ENCODE measurements at regions not wholly inside any gene's neighbourhood (a gene's known extent, or its start where the extent isn't known, plus 50 kb on each side); places are given as distances from the start of the nearest gene placed in this dataset.

DNA sequence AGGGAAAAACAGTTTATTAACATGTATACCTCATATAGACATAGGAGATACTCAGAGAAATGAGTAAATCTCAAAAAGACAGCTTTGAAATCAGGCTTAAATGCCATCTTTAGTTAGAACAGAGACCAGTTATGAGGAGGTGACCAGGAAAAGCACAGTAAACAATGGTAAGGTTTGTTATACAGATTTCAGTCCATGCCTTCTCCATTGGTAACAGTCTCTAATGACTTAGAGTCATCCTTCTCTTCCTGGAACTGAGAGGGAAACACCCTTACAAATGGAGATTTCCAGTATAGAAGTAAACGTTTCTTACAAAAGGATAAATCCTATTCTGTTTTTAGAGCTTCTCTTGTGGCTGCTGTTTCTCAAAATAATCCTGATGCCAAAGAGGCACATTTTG is 476.3 kb upstream of the NAALADL2 start:
- DNase-seq = no peak
- in situ Hi-C loops (cut with HindIII; ENCODE audit: low pct_ligation_motif_present, low pct_unique_long_range_greater_than_20kb, low sequenced_read_pairs) = no loop called here

DNA sequence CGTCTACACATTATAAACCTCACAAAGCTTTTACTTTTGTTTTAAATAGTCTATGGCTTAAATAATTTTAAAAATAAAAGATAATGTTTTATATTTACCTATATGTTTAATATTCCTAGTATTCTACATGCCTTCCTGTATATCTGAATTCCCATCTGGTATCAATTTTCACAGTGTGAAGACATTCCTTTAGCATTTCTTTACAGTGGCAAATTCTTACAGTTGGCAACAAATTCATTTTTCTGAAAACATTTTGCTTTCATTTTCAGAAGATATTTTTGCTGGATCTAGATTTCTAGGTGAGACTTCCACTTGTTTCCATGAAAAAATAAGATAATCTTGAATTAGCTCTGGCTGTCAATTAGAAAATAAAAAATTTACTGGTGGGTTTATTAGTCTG is 471.4 kb upstream of the NAALADL2 start:
- DNase-seq = no peak
- in situ Hi-C loops (cut with HindIII; ENCODE audit: low pct_ligation_motif_present, low pct_unique_long_range_greater_than_20kb, low sequenced_read_pairs) = no loop called here

DNA sequence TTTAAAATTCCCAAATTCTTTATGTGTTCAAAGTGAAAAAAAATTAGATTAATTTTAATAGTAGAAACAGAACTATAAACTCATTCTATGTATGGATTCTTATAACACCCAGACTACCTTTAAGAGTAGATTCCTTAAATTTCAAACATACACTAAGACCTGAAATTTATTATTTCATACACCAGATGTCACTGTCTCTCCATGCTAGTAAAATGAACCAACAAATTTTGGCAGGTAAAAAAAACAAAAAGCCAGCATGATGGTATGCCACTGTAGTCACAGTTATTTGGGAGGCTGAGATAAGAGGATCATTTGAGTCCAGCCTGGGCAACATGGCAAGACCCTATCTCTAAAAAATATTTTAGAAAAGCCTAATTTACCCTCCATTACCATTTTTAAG is 461.3 kb upstream of the NAALADL2 start:
- in situ Hi-C loops (cut with HindIII; ENCODE audit: low pct_ligation_motif_present, low pct_unique_long_range_greater_than_20kb, low sequenced_read_pairs) = no loop called here
- peak; percentile 24 for DNase-seq

DNA sequence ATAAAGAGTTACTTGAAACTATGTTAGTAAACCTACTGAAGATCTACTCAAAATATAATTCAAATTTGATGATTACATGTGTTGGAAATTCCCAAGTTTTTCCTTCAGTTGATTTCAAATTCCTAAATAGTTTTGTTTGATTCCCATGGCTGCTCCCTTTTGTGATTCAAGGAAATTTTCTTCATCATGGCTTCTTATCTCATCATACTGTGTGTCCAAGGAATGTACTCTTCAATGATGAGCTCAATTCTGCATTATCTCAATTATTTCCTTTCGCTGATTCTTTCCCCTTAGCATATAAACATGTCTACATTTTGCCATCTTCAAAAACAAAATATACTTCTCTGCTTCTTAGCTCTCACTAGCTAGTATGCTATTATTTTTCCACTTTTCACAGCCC is 460.4 kb upstream of the NAALADL2 start:
- in situ Hi-C loops (cut with HindIII; ENCODE audit: low pct_ligation_motif_present, low pct_unique_long_range_greater_than_20kb, low sequenced_read_pairs) = no loop called here

DNA sequence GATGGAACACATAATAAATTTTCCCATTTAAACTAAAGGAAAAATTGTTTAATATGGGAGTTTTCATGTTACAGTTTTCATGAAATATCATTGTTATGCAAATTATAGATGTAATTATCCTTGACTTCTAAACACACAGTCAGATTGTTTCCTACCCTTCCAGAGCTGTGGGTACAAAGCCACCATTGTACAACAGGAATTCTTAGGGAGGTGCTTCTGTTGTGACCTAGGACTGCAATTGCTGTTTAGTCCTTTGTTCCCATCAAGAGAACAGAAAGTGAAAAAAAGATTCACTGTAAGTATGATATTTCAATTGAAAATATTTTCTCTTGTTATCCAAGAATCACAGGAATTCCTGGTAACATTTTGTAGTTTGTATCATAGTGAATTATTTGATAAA is 455.3 kb upstream of the NAALADL2 start:
- no peak for DNase-seq
- in situ Hi-C loops (cut with HindIII; ENCODE audit: low pct_ligation_motif_present, low pct_unique_long_range_greater_than_20kb, low sequenced_read_pairs) = no loop called here

More for the DNA sequence above, 460.4 kb upstream of the NAALADL2 start:
- no peak for DNase-seq

DNA sequence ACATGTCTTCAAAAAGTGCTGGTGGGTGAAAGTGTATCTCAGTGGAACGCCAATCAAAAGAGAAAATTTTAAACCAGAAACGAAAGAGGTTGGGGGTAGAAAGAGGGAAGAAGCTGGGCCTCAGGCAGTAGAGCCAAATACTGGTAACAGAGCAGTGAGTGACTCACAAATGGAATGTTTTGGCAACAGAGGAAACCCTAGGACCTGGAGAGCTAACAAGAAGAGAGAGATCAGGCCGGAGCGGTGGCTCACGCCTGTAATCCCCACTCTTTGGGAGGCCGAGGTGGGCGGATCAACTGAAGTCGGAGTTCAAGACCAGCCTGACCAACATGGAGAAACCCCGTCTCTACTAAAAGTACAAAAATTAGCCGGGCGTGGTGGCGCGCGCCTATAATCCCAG is 450.8 kb upstream of the NAALADL2 start:
- DNase-seq = no peak
- in situ Hi-C loops (cut with HindIII; ENCODE audit: low pct_ligation_motif_present, low pct_unique_long_range_greater_than_20kb, low sequenced_read_pairs) = no loop called here

DNA sequence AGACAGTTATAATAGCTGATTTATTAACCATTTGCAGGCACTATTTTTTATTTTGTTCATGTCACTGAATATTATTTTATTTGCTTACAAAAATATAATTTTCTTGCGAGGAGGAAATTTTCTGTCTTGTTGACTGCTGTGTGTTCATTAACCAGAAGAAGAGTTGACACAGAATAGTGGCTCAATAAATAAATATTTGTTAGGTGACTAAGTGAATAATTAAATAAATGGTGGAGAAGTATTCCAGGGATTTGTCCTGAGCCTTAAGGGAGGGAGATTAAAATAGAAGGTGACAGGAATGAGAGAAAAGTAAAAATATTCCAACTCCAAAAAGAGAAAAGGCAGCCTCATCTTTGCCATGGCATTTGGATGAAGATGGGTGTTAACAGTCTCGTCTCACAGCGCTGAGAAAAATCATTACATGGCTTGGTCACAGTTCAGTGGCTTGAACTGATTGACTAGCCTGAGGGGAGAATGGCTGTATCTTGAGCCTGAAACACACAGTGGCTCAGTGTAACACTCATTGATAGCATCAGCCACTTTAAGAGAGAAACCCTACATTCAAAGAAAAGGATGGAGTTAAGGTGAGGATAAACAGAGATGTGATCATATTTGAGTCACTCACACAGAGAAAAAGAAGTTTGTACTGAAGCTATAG is 449.9 kb upstream of the NAALADL2 start:
- in situ Hi-C loops (cut with HindIII; ENCODE audit: low pct_ligation_motif_present, low pct_unique_long_range_greater_than_20kb, low sequenced_read_pairs) = no loop called here

DNA sequence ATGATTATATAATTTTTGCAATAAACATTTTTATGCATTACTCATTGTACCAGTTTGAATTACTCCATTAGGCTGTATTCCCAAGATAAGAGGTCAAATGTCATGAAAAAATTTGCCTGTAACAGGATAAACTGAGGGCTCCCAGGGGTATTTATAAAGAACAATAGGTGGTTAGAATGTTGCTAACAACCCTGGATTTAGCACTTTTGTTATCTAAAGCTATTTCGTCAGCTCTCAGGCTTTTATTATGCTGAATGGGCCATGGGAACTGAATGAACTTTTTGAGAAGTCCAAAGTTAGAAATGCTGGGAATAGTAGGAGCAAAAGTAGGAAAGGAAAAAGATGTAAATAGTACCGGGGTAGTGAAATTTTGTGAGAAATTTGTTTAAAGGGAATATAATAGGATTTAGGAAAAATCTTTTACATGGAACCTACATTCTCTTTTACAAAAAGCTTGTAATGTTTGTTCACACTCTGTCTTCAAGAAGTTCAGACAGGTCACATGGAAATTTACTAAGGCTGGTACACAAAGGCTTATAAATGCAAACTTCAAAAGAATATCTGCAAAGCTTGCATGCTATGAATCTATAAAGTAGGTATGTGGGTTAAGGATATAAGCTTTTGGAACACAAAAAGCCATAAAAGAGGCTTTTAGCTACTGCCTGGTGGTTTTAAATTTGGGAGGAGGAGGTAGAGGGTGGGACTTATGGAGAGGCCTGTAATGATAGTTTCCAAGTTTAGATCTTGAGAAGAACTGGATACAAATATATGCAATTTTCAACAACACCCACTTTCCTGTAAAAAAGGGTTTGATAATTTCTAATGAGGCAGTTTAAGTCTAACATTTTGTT is 445.8 kb upstream of the NAALADL2 start:
- DNase-seq = no peak
- in situ Hi-C loops (cut with HindIII; ENCODE audit: low pct_ligation_motif_present, low pct_unique_long_range_greater_than_20kb, low sequenced_read_pairs) = no loop called here

More for the DNA sequence above, 449.9 kb upstream of the NAALADL2 start:
- DNase-seq = no peak

DNA sequence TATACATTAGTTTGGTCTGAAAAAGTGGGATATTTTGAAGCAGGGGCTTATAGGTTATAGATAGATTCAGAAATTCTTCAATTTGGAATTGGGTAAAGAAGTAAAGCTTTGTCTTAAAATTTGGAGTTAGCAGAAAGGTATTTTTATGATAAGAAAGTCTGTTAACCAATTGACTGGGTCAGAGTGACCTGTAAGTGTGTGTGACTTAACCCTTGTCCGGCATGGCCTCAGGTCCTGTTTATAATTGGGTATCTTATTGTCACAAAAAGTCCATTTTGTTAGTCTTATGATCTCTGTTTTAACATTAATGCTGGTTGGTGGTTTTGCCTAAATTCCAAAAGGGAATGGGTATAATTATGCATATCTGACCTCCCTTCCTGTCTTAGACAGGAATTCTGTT is 444.2 kb upstream of the NAALADL2 start:
- no peak for DNase-seq
- in situ Hi-C loops (cut with HindIII; ENCODE audit: low pct_ligation_motif_present, low pct_unique_long_range_greater_than_20kb, low sequenced_read_pairs) = no loop called here

DNA sequence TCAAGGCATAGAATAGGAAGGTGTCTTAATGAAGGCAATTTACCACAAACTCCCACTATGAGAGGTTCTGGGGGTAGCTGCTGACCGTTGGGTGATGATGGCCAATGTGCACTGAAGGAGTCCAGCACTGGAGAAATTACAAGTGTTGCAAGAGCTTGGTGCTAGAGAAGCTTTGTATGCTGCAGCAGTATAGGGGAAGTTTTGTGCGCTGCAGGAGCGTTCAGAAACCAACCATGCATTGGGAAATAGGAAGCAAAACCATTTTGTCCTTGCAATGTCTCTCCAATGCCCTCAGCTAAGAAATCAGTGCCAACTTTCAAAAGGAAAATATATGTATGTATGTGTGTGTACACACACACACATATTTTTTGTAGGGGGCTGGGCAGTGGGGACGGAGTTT is 441.6 kb upstream of the NAALADL2 start:
- DNase-seq = no peak
- in situ Hi-C loops (cut with HindIII; ENCODE audit: low pct_ligation_motif_present, low pct_unique_long_range_greater_than_20kb, low sequenced_read_pairs) = no loop called here

DNA sequence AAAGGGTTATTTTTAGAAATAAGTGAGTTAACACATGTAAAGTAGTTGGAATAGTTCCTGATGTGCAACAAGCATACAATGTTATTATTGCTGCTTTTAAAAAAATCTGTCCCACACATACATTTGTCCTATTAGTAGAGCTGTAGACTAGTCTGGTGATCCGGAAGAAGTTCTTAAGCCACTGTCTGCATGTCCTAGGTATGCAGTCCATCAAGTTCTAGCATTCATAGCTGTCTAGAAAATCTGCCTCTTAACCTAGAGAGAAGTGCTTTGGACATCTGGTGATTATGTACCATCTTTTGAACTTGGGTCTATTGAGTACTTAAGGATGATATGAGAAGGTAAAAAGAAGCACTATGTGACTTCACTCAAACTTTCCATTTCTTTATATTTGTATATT is 439.9 kb upstream of the NAALADL2 start:
- in situ Hi-C loops (cut with HindIII; ENCODE audit: low pct_ligation_motif_present, low pct_unique_long_range_greater_than_20kb, low sequenced_read_pairs) = no loop called here
- no peak for DNase-seq

DNA sequence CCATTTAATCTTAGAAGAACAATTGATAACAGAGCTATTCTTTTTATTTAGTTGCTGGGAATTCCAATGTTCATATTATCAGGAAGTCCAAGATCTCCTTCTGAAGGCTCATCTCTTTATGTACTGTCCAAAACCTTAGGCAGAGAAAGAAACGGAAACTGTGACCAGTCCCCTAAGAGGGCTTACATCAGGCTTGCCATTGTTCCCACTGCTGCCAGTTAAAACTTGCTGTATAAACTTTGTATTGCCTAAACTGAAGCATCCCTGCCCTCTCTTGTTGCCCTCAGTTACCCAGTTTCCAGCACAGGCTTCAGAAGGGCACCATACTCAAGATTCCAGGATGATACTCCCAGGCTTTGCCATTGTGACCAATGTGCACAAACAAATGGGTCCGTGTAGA is 435.2 kb upstream of the NAALADL2 start:
- DNase-seq = no peak
- in situ Hi-C loops (cut with HindIII; ENCODE audit: low pct_ligation_motif_present, low pct_unique_long_range_greater_than_20kb, low sequenced_read_pairs) = no loop called here

DNA sequence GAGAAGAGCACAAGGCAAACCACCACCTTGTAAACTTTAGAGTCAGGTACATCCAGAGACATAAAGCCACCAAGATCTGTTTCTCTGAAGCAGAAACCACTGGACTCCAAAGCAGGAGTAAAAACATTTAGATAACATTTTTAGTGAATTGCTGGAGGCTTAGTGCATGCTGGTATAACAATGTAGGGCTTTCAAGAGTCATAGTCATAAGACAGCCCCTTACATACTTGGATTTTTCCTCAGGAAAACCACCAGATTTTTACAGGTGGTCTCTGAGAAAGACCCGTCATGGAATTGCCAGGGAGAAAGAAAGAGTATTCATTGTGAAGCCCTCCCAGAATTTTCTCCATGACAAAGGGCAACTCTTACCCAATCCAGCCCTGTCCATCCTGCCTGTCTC is 434.5 kb upstream of the NAALADL2 start:
- no peak for DNase-seq
- in situ Hi-C loops (cut with HindIII; ENCODE audit: low pct_ligation_motif_present, low pct_unique_long_range_greater_than_20kb, low sequenced_read_pairs) = no loop called here

DNA sequence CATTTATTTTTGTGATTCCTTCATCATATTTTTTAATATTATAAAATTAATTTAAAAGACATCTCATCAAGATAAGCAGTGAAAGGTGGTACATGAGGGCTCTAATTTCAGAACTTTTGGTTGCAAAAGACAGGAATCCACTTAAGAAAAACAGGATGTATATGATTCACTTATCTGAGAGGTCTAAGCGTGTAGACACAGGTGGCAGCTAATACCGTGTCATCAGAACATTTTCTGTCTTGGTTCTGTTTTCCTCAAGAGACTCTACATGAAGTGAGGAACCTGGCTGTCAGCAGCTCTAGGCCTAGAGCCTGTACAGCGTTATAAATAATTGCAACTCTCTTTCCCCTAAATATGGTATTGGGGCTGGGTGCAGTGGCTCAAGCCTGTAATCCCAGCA is 433.7 kb upstream of the NAALADL2 start:
- in situ Hi-C loops (cut with HindIII; ENCODE audit: low pct_ligation_motif_present, low pct_unique_long_range_greater_than_20kb, low sequenced_read_pairs) = no loop called here
- no peak for DNase-seq

DNA sequence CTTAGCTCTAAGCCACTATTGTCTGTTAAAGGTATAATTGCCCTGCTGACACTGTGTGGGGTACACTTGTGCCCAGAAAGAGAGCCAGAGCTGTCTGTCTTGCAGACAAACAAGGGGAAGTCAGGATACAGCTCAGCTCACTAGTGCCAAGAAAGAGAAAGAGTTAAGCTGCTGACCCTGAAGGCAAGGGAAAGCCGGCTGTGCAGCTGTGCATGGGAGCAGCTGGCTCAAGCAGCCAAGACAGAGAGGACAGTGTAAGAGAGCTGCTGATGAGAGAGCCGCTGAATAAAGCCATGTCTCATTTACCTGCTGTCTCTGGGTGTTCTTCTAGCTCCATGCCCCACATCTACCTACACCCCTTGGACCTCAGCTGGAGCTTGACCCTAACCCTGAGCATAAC is 428.1 kb upstream of the NAALADL2 start:
- in situ Hi-C loops (cut with HindIII; ENCODE audit: low pct_ligation_motif_present, low pct_unique_long_range_greater_than_20kb, low sequenced_read_pairs) = no loop called here
- no peak for DNase-seq

DNA sequence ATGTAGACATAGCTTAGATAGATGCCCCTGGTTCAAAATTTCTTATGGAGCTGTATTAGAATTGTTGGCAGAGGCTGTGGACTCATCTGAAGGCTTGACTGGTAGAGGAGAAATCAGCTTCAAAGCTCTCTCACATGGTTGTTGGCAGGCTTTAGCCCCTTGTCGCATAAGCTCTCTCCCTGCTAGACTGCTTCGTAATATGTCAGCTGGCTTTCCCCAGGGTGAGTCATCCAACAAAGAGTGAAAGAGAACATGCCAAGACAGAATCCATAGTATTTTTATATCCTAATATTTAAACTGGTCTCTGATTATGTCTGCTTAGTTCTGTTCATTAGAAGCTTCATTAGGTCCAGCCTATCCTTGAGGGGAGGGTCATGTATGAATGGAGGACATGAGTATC is 427.4 kb upstream of the NAALADL2 start:
- no peak for DNase-seq
- in situ Hi-C loops (cut with HindIII; ENCODE audit: low pct_ligation_motif_present, low pct_unique_long_range_greater_than_20kb, low sequenced_read_pairs) = no loop called here

DNA sequence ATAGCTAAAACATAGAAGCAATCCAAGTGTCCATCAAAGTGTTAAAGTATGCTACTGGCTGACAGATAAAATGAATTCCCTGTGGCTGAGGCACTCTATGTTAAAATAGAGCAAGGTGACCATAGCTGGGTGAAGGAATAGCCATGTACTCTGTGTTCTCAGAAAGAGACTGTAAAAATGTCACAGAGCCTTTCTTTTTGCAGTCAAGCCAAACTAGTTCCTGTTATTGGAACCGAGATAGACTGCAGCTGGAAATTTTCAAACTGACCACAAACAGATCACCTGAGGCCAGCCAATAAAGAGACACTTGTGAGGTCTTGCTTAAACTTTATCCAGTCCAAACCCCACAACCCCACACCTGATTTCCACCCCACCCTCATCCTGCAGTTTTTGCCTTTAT is 422.8 kb upstream of the NAALADL2 start:
- no peak for DNase-seq
- in situ Hi-C loops (cut with HindIII; ENCODE audit: low pct_ligation_motif_present, low pct_unique_long_range_greater_than_20kb, low sequenced_read_pairs) = no loop called here

DNA sequence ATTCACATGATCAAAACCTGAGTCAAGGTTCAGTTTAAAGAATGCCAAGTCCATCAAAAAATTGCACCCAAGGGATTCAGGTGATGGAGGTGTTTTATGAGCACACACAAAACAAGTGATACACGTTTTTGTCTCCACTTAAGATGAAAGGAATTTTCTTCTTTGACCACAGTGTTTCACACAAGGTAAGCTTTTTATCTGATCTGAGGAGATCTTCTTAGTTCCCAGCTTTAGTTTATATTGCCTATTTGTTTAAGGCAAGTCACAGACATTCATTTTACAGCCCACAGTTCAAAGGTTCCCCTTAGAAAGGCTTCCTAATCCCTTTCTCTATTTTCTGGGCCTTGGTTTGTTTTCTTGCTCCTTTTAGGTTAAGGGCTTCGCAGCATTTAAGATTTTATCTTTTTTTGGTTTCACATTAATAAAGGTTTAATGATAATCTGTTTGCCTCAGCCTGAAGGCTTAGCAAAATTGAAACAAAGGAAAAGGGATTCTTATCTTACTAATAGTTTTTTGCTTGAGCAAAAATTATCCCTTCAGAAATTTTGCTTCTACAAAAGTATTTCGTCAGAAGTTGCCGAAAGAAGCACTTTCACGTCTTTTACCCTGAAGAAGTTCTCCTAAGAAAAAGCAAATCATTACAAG is 420.5 kb upstream of the NAALADL2 start:
- peak; percentile 22 for DNase-seq
- in situ Hi-C loops (cut with HindIII; ENCODE audit: low pct_ligation_motif_present, low pct_unique_long_range_greater_than_20kb, low sequenced_read_pairs) = no loop called here

DNA sequence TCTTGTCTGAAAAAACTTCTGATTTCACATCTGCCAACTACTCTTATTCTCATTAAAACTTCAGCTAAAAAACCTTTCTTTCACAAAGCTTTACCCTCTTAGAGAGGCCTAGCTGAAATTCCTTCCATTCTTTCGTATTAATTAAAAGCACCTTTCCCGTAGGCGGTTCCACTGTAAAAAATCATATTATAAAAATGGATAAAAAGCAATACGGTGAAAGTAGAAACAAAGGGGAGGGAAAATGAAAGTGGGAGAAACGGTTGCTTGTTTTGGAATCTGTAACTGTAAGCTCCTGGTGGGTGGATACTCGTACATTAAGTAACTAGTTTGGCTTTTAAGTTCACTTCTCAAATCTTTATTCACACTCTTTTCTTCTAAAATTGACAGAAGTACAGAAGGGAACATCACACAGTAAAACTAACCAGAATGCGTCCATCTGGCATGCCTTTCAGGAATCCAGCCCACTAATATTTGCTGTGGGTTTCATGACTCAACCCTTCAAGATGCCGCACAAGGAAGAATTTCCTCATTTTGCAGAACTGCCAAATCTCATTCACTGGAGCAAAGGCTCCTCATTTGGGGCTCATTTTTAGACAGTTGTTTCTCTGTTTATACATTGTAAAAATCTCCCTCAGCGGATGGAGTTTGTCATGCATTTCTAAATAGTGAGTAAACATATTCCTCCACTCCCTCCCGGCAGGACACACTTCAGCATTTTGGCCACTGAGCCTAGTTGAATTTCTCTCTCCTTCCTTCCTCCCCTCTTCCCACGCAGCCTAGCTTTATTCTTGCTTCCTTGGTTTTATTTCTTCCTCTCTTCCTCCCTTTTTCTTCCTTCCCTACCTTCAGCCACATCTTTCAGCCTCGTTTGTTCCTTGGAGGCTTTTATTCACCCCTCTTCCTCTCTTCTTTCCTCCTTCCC is 419.5 kb upstream of the NAALADL2 start:
- DNase-seq = peak; percentile 88
- in situ Hi-C loops (cut with HindIII; ENCODE audit: low pct_ligation_motif_present, low pct_unique_long_range_greater_than_20kb, low sequenced_read_pairs) = no loop called here
